HUES64 (cell line): ENCODE measurements at regions not wholly inside any gene's neighbourhood (a gene's known extent, or its start where the extent isn't known, plus 50 kb on each side); places are given as distances from the start of the nearest gene placed in this dataset.

Source experiments
- H3K27ac ChIP-seq: 2 replicates; pipeline ENCODE4 v1.7.0; 2013; ENCODE audit warnings: low read depth, low read length, inconsistent platforms
- H3K27me3 ChIP-seq: 2 replicates; pipeline ENCODE4 v1.6.1; 2013; ENCODE audit warnings: mild to moderate bottlenecking, low read length; ENCODE audit not compliant: insufficient read depth
- H3K36me3 ChIP-seq: 2 replicates; pipeline ENCODE4 v1.6.1; 2013; ENCODE audit warnings: mild to moderate bottlenecking, low read length; ENCODE audit not compliant: insufficient read depth
- H3K4me1 ChIP-seq: 2 replicates; pipeline ENCODE4 v1.6.1; 2013; ENCODE audit warnings: mild to moderate bottlenecking, low read length, moderate library complexity; ENCODE audit not compliant: insufficient read depth
- H3K4me3 ChIP-seq: 2 replicates; pipeline ENCODE4 v1.5.1; 2013; ENCODE audit warnings: mild to moderate bottlenecking, low read length, moderate library complexity
- H3K9ac ChIP-seq: 2 replicates; pipeline ENCODE4 v1.6.1; 2013; ENCODE audit warnings: mild to moderate bottlenecking, low read depth, low read length
- H3K9me3 ChIP-seq: 2 replicates; pipeline ENCODE4 v1.6.1; 2013; ENCODE audit warnings: low read depth, low read length; ENCODE audit not compliant: insufficient read depth
- WGBS: fragments of 150-250, 120-280 bp; methylation state at CpG from one replicate; pipeline ENCODE4 v1.1.7; 2013; ENCODE audit warnings: missing lambda C conversion rate; 5-methylcytosine and 5-hydroxymethylcytosine counted together

GRCh38 chr18:28581521-28582071, 404.7 kb upstream of the CDH2 start:
- H3K27ac ChIP-seq: no peak overlapping the region

GRCh38 chr18:28576941-28577340, 400.0 kb upstream of the CDH2 start:
- Histone ChIP-seq H3K4me3 (no peak overlapping the region), H3K27ac (no peak overlapping the region), H3K36me3 (no peaks in the 10 kb centered on the region), H3K9ac (no peak overlapping the region), H3K4me1 (peaks cover 17% of the 10 kb centered on the region), H3K27me3 (no peaks in the 10 kb centered on the region), H3K9me3 (no peaks in the 10 kb centered on the region)
- 98% methylated on average over 2 of the region's 3 CpGs for WGBS

More at GRCh38 chr18:28581521-28582071, 404.7 kb upstream of the CDH2 start:
- no peaks in the 10 kb centered on the region for H3K36me3 ChIP-seq
- WGBS: 92% methylated on average over 4 of the region's 4 CpGs
- peaks cover 23% of the 10 kb centered on the region for H3K4me1 ChIP-seq
- no peak overlapping the region for H3K9ac ChIP-seq
- no peaks in the 10 kb centered on the region for H3K27me3 ChIP-seq
- no peaks in the 10 kb centered on the region for H3K9me3 ChIP-seq
- H3K4me3 ChIP-seq: no peak overlapping the region

GRCh38 chr18:28575123-28575522, 398.2 kb upstream of the CDH2 start:
- Histone ChIP-seq H3K27me3 (no peaks in the 10 kb centered on the region), H3K4me3 (no peak overlapping the region), H3K36me3 (no peaks in the 10 kb centered on the region), H3K27ac (no peak overlapping the region), H3K4me1 (peaks cover 8% of the 10 kb centered on the region; the same call in 1 of the 2 replicates), H3K9me3 (no peaks in the 10 kb centered on the region), H3K9ac (no peak overlapping the region)
- WGBS: 92% methylated on average over 3 of the region's 3 CpGs

- Histone ChIP-seq H3K4me3 (no peak overlapping the region), H3K9ac (no peak overlapping the region), H3K4me1 (peaks cover 8% of the 10 kb centered on the region; the same call in 1 of the 2 replicates), H3K27me3 (no peaks in the 10 kb centered on the region), H3K36me3 (no peaks in the 10 kb centered on the region), H3K9me3 (no peaks in the 10 kb centered on the region), H3K27ac (no peak overlapping the region)
- 100% methylated on average over 1 of the region's 1 CpG for WGBS
Measured at GRCh38 chr18:28574175-28574574, 397.2 kb upstream of the CDH2 start.

- no peak overlapping the region for H3K9ac ChIP-seq
- no peaks in the 10 kb centered on the region for H3K36me3 ChIP-seq
- no peaks in the 10 kb centered on the region for H3K9me3 ChIP-seq
- H3K27me3 ChIP-seq: no peaks in the 10 kb centered on the region
- H3K4me3 ChIP-seq: no peak overlapping the region
- H3K4me1 ChIP-seq: peaks cover 8% of the 10 kb centered on the region; the same call in 1 of the 2 replicates
- WGBS: 94% methylated on average over 2 of the region's 2 CpGs
- H3K27ac ChIP-seq: no peak overlapping the region
Measured at GRCh38 chr18:28571929-28572328, 395.0 kb upstream of the CDH2 start.

- Histone ChIP-seq H3K9ac (no peak overlapping the region), H3K4me3 (no peak overlapping the region), H3K36me3 (no peaks in the 10 kb centered on the region), H3K9me3 (no peaks in the 10 kb centered on the region), H3K27ac (no peak overlapping the region), H3K27me3 (no peaks in the 10 kb centered on the region), H3K4me1 (no peaks in the 10 kb centered on the region)
Measured at GRCh38 chr18:28560331-28560730, 383.4 kb upstream of the CDH2 start.

- H3K36me3 ChIP-seq: no peaks in the 10 kb centered on the region
- no peak overlapping the region for H3K4me3 ChIP-seq
- no peak overlapping the region for H3K27ac ChIP-seq
- no peaks in the 10 kb centered on the region for H3K27me3 ChIP-seq
- H3K4me1 ChIP-seq: no peaks in the 10 kb centered on the region
- H3K9ac ChIP-seq: no peak overlapping the region
- WGBS: 91% methylated on average over 1 of the region's 1 CpG
- H3K9me3 ChIP-seq: no peaks in the 10 kb centered on the region
Measured at GRCh38 chr18:28559511-28559910, 382.6 kb upstream of the CDH2 start.

GRCh38 chr18:28541934-28542333, 365.0 kb upstream of the CDH2 start:
- no peaks in the 10 kb centered on the region for H3K9me3 ChIP-seq
- peaks cover 5% of the 10 kb centered on the region; the same call in 1 of the 2 replicates for H3K4me1 ChIP-seq
- 93% methylated on average over 3 of the region's 4 CpGs for WGBS
- H3K36me3 ChIP-seq: no peaks in the 10 kb centered on the region
- no peaks in the 10 kb centered on the region for H3K27me3 ChIP-seq
- H3K4me3 ChIP-seq: no peak overlapping the region
- no peak overlapping the region for H3K27ac ChIP-seq
- H3K9ac ChIP-seq: no peak overlapping the region

GRCh38 chr18:28541276-28541930, 364.5 kb upstream of the CDH2 start:
- H3K9ac ChIP-seq: no peak overlapping the region
- no peak overlapping the region for H3K27ac ChIP-seq
- no peaks in the 10 kb centered on the region for H3K36me3 ChIP-seq
- H3K9me3 ChIP-seq: no peaks in the 10 kb centered on the region
- H3K4me1 ChIP-seq: peaks cover 5% of the 10 kb centered on the region; the same call in 1 of the 2 replicates
- WGBS: 75% methylated on average over 3 of the region's 3 CpGs
- H3K4me3 ChIP-seq: no peak overlapping the region
- no peaks in the 10 kb centered on the region for H3K27me3 ChIP-seq

- Histone ChIP-seq H3K9me3 (no peaks in the 10 kb centered on the region), H3K27me3 (no peaks in the 10 kb centered on the region), H3K36me3 (no peaks in the 10 kb centered on the region), H3K27ac (no peak overlapping the region), H3K9ac (no peak overlapping the region), H3K4me3 (no peak overlapping the region), H3K4me1 (peaks cover 5% of the 10 kb centered on the region)
- 100% methylated on average over 1 of the region's 1 CpG for whole genome bisulfite sequencing
Measured at GRCh38 chr18:28529644-28530043, 352.7 kb upstream of the CDH2 start.

- peaks cover 36% of the 10 kb centered on the region for H3K4me1 ChIP-seq
- no peaks in the 10 kb centered on the region for H3K36me3 ChIP-seq
- H3K9ac ChIP-seq: no peak overlapping the region
- no peak overlapping the region for H3K4me3 ChIP-seq
- no peaks in the 10 kb centered on the region for H3K9me3 ChIP-seq
- 90% methylated on average over 1 of the region's 1 CpG for WGBS
- no peak overlapping the region for H3K27ac ChIP-seq
- no peaks in the 10 kb centered on the region for H3K27me3 ChIP-seq
Measured at GRCh38 chr18:28526196-28526595, 349.3 kb upstream of the CDH2 start.
